OCI-LY3 (cell line): ENCODE measurements at regions not wholly inside any gene's neighbourhood (a gene's known extent, or its start where the extent isn't known, plus 50 kb on each side); places are given as distances from the start of the nearest gene placed in this dataset.

ENCODE experiments used
- EZH2phosphoT487 ChIP-seq: fragments of 200-600 bp; shearing (Covaris generic); IDR thresholded peaks from 2 replicates; pipeline ENCODE4 v1.6.1; 2018; ENCODE audit warnings: antibody characterized with exemption, mixed run types, low read depth
- TF ChIP-seq, protein P1 (sequence below): fragments of 200-600, 300-600 bp; sonication (generic); IDR thresholded peaks from 2 replicates; pipeline ENCODE4 v1.5.1; 2014; ENCODE audit warnings: antibody characterized with exemption, low read length, low read depth

DNA sequence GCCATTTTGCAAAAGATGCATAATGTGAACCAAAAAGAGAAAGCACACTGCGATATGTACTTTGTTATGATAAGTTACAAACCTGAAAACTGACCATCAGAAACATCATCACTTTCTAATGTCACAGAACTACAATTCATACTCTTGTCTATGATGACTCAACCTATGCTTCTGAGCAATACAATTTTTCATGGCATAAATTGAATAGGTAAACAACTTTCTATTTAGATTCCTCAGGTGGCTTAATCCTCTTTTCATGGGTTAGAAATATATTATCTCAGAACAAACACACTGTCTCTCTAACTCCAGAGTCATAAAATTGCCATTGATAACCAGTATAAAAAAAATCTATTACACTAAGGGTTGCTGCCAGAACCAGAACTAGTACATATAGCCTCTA lies 1715.0 kb upstream of the FLRT2 start:
- no peak for TF ChIP-seq EZH2phosphoT487
- TF ChIP-seq, protein P1, sequence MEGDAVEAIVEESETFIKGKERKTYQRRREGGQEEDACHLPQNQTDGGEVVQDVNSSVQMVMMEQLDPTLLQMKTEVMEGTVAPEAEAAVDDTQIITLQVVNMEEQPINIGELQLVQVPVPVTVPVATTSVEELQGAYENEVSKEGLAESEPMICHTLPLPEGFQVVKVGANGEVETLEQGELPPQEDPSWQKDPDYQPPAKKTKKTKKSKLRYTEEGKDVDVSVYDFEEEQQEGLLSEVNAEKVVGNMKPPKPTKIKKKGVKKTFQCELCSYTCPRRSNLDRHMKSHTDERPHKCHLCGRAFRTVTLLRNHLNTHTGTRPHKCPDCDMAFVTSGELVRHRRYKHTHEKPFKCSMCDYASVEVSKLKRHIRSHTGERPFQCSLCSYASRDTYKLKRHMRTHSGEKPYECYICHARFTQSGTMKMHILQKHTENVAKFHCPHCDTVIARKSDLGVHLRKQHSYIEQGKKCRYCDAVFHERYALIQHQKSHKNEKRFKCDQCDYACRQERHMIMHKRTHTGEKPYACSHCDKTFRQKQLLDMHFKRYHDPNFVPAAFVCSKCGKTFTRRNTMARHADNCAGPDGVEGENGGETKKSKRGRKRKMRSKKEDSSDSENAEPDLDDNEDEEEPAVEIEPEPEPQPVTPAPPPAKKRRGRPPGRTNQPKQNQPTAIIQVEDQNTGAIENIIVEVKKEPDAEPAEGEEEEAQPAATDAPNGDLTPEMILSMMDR: no peak
